Stimulated activated CD4-positive, alpha-beta T cell treated with anti-CD3 and anti-CD28 coated beads, Interleukin-4, amount 100 ng/mL, for 24 hours (primary cell): ENCODE measurements at regions not wholly inside any gene's neighbourhood (a gene's known extent, or its start where the extent isn't known, plus 50 kb on each side); places are given as distances from the start of the nearest gene placed in this dataset.
"Not testable (repeated sequence)": the region's sequence is repeated elsewhere in the genome, so short reads cannot be mapped to it uniquely, and the experiment has no call there.

Source experiments
- DNase-seq: peaks from one replicate; pipeline ENCODE4 v3.0.0-alpha.2; 2020

DNA sequence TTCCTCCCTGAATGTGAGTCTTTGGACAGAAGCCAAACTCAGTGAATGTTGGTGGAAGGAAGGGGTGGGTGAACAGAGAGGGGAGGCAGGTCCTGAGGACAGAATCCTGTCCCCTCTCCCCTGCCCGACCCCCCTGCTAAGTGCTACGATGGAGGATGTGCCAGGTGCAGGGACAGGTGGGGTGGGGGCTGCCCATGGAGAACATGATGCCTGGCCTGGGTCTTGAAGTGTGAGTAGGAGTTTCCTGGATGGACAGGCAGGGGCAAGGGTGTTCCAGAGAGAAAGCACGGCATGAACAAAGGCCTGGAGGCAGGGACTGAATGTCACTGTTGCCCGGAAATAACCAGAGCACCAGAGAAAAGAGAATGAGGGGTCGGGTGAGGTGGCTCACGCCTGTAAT is 445.1 kb downstream of the PTPRU start:
- not testable (repeated sequence) for DNase-seq

DNA sequence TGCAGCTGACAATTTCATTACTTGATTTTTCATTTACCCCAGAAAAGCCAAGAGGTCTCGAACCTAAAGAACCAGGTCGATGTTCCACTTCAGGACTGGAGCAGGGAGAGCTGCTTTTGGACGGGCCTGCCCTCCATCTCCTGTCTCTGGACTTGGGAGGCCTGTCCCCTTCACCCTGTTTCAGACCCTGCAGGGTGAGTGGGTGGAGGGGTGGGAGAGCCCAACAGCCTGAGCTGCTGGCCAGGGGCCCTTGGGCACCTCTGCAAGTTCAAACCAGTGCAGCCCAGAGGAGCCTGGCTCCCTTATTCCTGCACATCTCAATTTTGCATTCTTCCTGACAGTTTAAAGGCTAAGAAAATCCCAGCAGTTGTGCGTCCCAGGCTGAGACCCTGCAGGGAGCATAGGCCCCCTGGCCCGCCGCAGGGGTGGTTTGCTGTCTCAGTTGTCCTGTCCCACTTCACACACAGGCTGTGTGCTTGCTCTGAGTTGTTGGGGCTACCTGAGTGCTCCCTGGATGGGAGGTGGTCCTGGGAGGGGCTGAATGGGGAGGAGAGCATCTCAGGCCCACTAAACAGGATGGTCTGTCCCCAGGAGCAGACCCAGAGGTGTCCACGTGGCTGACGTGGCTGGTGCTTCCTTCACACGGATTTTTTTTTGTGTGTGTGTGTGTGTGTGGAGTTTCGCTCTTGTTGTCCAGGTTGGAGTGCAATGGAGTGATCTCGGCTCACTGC is 443.7 kb downstream of the PTPRU start:
- no peak for DNase-seq

DNA sequence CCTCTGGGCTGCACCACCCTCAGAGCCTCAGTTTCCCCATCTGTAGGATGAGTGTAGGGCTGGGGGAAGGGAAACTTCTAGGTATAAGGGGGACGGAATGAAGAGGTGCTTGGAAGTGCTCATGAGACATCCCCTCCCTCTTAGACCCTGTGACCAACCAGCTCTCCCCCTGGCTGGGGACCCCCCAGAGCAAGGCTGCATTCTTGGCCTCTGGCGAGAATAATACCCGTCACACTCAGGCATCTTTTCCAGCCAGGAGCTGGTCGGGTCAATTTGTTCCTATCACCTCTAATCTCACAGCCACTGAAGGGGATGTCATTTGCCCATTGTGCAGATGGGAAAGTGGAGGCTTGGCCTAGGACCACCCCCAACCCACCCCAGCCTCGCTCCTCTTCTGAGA is 443.0 kb downstream of the PTPRU start:
- no peak for DNase-seq

DNA sequence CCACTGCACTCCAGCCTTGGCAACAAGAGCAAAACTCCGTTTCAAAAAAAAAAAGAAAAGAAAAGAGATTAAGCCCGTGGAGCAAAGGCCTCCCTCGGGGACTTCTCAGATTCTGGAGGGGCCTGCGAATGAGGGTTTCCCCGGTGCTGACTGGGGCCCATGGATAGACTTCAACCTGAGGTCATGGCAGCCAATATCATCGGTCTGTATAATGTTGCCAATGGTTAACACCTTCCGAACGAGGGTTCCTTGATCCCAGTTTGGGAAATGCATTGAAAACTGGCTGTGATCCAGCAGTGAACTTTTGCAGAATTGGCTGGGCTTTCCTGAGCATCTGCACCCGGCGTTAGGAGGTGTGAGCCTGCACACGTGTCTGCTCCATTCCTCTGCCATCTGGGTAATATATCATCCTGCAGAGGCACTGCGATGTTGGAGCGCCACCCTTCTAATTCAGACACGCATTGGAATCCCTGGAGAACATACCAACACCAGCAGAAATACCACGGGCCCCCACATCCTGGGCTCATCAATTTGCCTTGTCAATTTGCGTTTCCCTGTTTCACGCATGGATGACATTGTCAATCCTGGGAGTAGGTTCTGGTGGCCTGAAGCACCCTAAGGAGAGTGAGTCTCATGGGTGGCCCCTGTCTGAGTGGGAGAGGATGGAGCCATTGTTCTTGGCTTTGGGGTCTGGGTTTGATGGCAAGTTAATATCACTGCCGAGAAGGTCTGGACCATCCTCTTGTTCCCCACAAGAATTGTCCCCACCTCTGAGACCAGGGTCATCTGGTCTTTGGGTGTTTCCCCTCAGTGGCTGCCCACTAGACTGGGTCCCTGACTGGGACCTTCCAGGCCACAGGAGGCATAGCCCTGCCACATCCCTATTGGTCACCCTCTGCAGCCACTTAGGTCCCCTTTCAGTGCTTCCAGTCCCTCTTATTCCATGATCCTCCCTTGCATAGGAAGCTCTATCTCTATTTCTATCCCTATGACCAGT is 441.0 kb downstream of the PTPRU start:
- no peak for DNase-seq

DNA sequence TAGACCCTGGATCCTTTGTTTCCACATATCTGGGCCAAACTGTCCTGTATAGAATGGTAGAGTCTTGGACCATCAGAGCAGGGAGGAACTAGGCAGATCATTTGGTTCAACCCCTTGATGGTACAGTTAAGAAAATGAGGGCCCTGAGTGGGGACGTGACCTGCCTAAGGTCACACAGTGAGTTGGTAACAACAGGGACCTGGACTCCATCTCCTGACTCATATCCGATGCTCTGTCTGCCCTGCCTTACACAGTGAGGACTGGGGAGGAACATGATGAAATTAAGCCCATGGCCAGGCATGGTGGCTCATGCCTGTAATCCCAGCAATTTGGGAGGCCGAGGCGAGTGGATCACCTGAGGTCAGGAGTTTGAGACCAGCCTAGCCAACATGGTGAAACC is 440.2 kb downstream of the PTPRU start:
- no peak for DNase-seq

DNA sequence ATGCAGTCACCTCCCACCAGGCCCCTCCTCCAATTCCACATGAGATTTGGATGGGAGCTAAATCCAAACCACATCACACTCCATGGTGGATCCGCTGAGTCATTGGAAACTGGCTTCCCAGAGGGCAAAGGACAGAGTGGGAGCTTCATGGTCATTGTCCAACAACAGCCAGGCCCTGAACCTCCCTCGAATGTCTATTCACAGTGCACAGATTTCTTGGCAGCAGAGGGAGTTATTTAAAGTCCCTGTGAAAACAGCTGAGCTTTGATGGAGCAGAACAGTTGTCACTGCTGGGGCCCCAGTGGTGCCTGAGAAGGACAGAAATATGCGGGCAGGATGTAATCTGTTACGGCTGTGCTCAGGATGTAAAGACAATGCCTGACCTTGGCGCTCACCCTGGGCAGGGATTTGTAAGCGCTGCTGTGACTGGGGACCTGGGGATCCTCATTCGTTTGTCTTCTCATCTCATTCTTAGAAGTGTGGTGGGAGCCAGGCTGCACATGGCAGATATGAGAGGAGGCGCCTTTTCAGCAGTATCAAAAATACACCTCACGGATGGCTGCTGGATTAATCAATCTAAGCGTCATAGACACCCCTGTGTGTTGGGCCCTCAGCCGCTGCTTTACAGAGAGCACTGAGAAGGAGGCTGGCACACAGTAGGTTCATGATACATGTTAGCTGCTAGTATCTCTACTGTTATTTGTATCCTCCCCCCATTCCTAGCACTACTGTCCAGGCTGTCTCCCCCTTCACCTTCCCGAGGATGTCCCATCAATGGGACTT is 439.4 kb downstream of the PTPRU start:
- no peak for DNase-seq

DNA sequence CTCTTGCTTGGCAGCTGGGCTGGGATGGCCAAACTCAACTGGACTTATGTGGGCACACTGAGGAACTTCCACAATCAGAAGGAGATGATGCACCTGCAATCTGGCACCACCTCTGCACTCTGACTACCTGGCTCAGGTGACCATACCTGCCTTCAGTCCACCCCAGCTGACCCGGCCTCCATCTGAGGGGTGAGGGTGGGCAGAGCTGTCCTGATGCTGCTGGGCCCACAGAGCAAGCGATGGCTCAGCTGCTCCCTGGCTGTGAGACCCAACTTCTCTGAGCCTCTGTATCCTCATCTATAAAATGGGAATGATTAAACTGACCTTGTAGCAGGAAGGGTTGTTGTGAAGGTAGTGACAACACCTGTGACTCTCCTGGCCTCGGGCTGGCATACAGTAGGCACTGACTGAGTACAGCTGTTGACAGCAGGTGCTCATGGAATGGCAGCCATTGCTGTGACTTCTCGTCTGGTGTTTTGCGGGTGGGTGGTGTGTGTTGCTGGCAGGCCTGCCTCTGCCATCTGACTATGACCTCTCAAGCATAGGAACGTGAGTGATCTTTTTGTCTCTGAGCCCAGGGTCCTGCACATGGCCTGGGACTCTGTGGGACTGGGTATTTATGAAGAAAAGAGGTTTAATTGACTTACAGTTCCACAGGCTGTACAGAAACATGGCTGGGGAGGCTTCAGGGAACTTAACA is 438.5 kb downstream of the PTPRU start:
- no peak for DNase-seq

DNA sequence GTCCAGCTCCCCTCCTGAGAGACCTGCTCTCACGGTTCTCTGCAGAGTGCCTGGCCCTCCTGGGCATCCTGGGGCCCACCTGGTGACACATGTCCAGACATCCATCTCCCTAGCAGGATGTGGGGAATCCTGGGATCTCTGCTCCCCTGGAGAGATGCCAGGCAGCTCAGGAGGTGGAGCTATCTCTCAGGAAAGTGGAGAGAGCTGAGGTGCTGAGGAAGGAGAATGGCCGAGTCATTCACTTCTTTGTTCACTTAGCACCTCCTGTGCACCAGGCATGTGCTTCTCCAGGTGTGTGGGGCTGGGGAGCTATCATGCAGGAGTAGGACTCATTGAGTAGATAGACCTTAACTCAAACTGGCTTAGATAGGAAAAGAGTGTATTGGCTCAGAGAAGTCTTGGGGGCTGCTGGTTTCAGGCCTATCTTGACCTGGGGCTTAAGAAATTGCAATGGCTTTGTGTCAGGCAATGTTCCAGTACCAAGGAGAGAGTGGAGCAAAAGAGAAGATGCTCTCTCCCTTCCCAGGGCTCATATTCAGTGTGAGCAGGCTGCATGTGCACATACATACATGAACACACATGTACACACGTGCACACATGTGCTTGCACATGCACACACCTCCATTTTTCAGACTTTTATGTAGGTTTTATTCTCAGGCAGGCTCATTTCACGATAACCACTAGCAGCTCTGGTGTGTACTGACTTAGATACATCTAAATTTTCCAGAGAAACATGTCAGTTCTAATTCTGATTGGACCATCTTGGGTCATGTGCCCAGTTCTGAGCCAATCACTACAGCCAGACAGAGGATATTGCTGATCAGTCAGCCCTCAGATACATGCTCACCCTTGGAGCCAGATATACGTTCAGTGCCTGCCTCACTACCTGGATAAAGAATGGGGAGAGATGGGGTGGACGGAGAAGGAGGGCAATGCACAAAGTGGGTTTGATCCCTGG is 437.6 kb downstream of the PTPRU start:
- no peak for DNase-seq

DNA sequence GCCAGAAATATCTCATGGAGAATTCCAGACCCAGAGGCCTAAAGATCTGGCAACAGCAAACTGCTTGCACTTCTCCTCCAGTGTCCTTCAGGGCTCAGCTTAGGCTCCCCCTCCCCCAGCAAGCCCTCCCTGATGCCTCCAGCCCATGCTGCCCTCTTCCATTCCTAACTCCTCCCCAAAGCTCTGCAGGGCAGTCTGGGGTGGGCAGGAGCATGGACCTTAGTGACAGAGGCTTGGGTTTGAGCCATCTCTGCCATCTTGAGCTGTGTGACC is 436.8 kb downstream of the PTPRU start:
- no peak for DNase-seq

DNA sequence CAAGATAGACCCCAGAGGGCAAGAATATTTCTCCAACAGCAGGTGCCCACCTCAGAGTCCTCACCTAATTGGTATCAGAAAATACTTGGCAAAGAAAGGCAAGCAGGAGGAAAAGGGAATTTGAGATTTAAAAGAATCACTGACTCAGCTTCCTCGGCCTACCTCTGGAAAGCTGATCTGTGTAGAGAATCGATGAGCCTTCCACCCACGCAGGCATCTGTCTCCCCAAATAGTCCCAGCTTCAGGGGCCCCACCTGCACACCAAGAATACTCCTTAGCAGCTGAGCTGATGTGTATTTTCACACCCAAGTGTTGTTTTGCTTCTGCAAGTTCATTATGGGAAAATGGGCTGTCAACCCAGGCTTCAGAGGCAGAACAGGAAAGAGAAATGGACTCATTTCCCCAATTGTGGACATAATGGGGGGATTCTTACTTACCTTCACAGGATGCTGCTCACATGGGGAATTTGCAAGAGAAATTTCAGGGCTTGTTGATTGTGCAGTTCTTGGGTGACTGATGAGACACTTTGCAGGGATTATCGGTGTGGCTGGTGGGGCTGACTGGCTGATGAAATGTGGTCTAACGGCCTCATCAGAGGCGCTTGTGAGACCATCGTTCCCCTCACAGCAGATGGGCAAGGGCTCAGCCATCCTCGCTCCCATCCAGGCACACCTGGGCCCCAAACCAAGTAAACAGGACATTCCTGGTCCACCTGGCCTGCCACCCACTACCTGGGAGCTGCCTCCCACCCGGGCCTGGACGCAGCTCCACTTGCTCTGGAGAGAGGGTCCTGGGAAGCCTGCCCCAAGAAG is 436.3 kb downstream of the PTPRU start:
- no peak for DNase-seq

DNA sequence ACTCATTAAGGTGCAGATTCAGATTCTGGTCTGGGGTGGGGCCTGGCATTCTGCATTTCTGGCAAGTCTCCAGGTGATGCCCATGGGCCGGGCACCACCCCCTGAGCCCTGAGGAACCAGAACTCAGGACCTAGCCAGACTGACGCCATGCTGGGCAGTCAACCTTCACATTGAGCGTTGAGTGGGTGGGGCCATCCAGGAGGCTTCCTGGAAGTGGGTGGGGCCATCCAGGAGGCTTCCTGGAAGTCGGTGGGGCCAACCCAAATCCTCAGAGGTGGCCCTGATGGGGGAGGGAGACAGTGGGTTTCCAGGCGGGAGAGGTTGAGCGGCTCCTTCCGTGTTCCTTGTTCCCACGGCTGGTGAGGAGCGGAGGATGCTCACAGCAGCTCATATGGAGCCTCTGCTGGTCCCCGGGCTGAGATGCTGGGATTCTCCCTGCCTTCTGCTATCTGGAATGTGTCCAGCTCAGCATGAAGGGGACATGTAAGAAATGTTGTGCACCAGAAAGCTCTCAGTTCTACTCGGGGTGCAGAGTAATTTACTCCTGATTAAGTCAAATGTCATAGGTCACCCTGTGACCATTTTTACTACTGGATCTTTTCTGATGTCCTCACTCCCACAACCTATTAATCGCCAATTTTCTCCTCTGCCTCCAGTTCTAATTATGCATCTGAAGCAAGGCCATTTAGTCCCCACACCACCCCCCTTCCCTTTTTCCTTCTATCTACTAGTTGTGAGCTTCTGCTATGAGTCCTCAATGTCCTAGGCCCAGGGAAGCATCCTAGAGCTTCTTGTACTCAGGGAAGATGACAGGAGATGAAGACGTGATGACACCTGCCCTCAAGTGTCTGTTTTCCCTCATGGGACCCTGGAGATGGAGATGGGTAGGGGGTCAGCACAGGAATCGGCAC is 435.4 kb downstream of the PTPRU start:
- no peak for DNase-seq

DNA sequence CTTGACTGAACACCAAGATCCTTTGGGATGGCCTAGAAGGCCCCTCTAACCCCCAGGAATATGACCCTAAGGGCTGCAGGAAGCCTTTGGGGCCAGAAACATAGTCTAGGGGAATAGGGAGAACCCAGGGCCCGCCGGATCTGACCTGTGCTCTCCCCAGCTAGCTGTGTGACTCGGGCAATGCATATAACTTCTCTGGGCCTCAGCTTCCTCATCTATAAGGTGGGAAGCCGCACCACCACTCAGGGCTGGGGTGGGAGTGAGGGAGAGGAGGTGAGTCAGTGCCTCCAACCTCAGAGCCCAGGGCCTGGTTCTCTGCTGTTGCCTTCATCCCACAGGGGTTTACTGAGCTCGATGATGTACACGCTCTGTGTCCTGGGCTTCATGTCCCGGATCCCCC is 434.4 kb downstream of the PTPRU start:
- DNase-seq, result no peak

DNA sequence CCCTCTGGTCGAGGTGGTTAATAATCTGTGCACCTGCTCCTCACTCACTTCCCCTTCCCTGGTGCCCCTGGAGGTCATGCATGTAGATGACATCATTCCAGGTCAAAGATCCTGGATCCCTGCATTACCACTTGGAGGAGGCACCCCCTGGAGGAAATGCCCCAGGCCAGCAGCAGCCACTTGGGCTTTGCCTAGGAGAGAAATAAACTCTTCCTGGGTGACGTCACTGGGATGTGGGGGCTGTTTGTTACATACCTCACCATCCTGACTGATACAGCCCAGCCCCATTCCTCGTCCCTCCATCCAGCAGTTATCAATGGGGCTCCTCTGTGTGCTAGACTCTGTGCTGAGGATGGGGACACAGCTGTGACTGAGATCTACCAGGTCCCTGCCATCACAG is 433.6 kb downstream of the PTPRU start:
- no peak for DNase-seq

DNA sequence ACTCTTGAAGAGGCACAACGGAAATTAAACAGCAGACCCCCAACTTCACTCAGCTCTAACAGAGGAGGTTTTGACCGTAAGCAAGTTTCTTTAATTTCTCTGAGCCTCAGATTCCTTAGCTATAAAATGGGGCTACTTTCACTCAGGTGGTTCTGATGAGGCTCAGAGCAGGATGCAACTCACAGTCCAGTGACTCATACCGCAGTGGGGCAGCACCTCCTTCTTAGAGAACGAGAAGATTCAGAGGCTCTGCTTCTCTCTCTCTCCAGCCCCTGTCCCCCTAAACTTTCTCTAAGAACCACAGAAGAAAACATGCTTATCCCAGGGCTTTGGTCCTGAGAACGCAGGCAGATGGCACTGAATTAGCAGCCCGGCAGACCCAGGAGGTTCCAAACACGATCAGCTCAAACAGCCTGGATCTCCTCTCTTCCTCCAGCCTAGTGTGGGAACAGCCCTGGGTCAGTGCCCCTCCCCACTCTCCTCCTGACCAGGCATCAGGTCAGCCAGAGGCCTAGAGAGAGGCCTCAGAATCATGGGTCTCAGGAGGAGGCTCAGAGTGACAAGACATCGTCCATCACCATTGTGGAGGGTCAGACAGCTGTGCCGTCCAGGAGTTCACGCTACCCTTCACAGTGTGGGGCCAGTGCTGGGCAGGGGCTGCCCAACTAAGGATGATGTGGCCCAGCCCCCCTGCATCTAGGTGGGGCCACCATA is 433.0 kb downstream of the PTPRU start:
- DNase-seq, result no peak

DNA sequence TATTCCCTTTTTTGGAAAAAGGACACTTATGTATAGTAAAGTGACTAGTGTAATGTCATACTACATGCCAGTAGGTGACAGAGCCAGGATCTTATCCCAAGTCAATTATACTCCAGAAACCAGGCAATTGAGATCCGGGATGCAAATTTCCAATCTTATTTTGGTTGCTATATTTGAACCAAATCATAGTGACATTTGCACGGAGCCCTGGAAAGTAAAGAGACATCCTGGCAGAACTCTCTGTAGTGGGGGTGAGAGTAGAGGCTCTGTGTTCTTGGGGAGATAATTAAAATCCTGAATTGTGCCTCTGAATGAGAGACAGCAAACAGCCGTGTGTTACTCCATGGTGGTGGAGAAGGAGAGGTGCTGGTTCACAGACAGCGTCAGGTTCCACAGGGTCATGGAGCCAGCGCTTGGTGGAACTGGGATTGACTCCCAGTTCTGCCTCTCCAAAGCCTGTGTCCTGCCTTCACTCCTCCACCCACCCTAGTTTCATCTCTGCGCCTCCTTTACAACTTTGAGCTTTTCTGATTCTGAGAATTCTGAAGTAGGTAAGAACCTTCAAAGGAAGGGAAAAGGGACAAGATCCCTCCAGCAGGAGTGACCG is 432.3 kb downstream of the PTPRU start:
- DNase-seq, result no peak

DNA sequence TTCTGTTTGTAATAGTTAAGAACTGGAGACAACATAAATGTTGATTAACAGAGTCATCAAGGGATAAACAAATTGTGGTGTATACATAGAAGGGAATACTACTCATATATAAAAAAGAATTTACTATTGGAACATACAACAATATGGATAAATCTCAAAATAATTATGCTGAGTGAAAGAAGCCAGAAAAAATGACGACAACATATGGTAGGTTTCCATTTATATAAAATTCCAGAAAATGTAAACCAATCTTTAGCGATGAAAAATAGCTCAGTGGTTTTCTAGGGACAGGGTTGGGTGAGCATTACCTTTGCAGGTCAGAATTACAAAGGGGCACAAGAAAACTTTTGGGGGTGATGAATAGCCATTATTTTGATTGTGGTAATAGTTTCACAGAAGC is 431.6 kb downstream of the PTPRU start:
- DNase-seq, result no peak

DNA sequence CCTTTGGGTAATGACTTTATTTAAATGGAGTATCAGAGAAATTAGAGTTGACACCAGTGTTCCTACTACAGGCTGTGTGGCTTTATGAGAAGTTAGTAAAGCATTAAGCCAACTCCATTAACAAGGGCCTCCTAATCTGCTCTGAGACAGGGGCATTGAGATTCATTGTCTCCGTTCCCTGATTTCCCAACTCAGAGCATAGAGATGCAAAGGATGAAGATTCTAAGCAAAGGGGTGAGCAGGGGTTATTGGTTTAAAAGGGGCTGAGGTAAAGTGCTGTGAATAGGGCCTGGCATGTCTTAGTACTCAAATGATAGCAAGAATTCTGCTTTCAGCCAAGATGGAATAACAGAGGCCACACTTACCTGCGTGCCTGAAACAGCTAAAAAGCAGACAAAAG is 428.4 kb downstream of the PTPRU start:
- no peak for DNase-seq

DNA sequence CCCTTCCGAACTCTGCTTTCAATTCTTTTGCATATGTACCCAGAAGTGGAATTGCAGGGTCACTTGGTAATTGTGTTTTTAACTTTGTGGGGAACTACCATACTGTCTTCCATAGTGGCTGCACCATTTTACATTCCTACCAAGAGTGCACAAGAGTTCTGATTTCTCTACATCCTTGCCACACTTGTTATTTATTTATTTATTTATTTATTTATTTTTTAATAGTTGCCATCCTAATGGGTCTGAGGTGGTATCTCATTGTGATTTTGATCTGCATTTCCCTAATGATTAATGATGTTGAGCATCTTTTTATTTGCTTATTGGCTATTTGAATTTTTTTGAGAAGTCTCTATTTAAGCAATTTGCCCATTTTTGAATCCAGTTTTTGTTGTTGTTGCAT is 422.4 kb downstream of the PTPRU start:
- DNase-seq, result no peak

DNA sequence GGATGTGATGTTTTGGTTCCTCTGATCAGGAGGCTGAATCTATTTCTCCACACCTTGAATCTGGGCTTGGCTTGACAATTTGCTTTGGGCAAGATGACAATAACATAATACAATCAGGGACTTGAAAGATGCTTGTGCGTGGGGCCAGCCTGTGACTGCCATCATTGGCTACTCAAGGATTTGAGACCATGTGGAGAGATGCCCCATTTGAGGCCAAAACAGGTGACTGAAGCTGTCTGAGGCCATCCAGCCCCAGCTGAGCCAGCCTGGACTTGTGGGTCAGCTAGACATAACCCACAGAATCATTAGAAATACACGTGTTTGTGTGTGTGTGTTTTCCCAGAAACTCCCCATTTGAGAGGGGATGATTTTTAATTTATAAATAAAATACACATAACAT is 421.5 kb downstream of the PTPRU start:
- no peak for DNase-seq
